Psoas muscle (tissue), 7 donors: ENCODE measurements at regions not wholly inside any gene's neighbourhood (a gene's known extent, or its start where the extent isn't known, plus 50 kb on each side); places are given as distances from the start of the nearest gene placed in this dataset.

Experiments used
- ATAC-seq, 4 donors: fragments of 200-7000 bp; cut with Tn5 transposase; one replicate each; pipeline ENCODE4 v1.9.1; 2020; ENCODE audit warnings: moderate library complexity in 3 of 4, mild to moderate bottlenecking in 2 of 4
- DNase-seq, 2 donors: peaks; one replicate each; pipeline ENCODE4 v3.0.0-alpha.2; 2020
- H3K27ac ChIP-seq: fragments of 200-600 bp; one replicate; pipeline ENCODE4 v1.8.0; 2022
- H3K27me3 ChIP-seq, 3 donors: fragments of 200-600 bp in 1 of 3; one replicate each; pipeline versions ENCODE4 v1.6.1 to v1.8.0; 2013 to 2022; ENCODE audit warnings: low read length in 2 of 3, mild to moderate bottlenecking in 2 of 3, moderate library complexity in 1 of 3; ENCODE audit not compliant: insufficient read depth in 3 of 3
- H3K36me3 ChIP-seq, 2 donors: fragments of 200-600 bp in 1 of 2; one replicate each; pipeline versions ENCODE4 v1.6.1 to v1.8.0; 2013 to 2022; ENCODE audit warnings: low read depth in 1 of 2, mild to moderate bottlenecking in 1 of 2, moderate library complexity in 1 of 2; ENCODE audit not compliant: insufficient read depth in 1 of 2
- H3K4me1 ChIP-seq: fragments of 200-600 bp; one replicate; pipeline ENCODE4 v1.8.0; 2022
- H3K4me3 ChIP-seq: fragments of 200-600 bp; one replicate; pipeline ENCODE4 v1.8.0; 2022; ENCODE audit warnings: mild to moderate bottlenecking
- H3K9me3 ChIP-seq: fragments of 200-600 bp; one replicate; pipeline ENCODE4 v1.8.0; 2022
- CTCF ChIP-seq: fragments of 200-600 bp; IDR thresholded peaks from one replicate; pipeline ENCODE4 v1.8.0; 2022; ENCODE audit warnings: antibody characterized with exemption
- WGBS, 3 donors: extraction: QIAGEN DNeasy Blood & Tissue Kit; methylation state at CpG; one replicate each; pipeline versions ENCODE4 v1.1.6 to v1.1.7; 2013; 5-methylcytosine and 5-hydroxymethylcytosine counted together
- intact Hi-C, 2 donors: fragments of 100-400 bp; cut with DNase I; formaldehyde crosslinking; loops; one replicate each; pipeline versions ENCODE4 v1.11.0 to v1.14.2; 2022
- donor health status: healthy with polysubstance abuse.
- donor health status: DM: no; HTN: no; CAD: no; lungs with moderate emphysema.
- donor health status: Bipolar disorder and iron deficiency.
- donor health status: healthy.
- donor health status: DM: yes; HTN: yes; CAD: no.
- donor health status: DM: no; HTN: no; CAD: no.
- donor health status: DM: yes; HTN: yes; CAD: no.

- DNase-seq (no peak), ATAC-seq (no peak)
- intact Hi-C loops = no loop called here
- H3K36me3 ChIP-seq = no peaks in the 10 kb centered on the region
- TF ChIP-seq CTCF = no peak
- no peaks in the 10 kb centered on the region for H3K4me1 ChIP-seq
- no peaks in the 10 kb centered on the region for H3K27me3 ChIP-seq
- WGBS, 3 donors = 92 to 94% (median 92%) methylated on average over 2 of the region's 2 CpGs
- H3K27ac ChIP-seq = no peak overlapping the region
- no peaks in the 10 kb centered on the region for H3K9me3 ChIP-seq
- no peak overlapping the region for H3K4me3 ChIP-seq
Measured at GRCh38 chr12:98389593-98389992, 125.8 kb upstream of the TMPO start.

- intact Hi-C loops = loop anchor here (5.0 kb wide), 1 partner anchor 1820 kb away; no protein-coding TSS in a partner anchor
- Histone ChIP-seq H3K27ac (no peak overlapping the region), H3K4me1 (no peaks in the 10 kb centered on the region), H3K36me3 (no peaks in the 10 kb centered on the region), H3K27me3 (no peaks in the 10 kb centered on the region), H3K9me3 (no peaks in the 10 kb centered on the region), H3K4me3 (peak overlapping the region; percentile 51)
- WGBS, 3 donors = 19 to 21% (median 20%) methylated on average over 33 of the region's 33 CpGs
- peak; percentile 90 to 99 (median 94) for ATAC-seq
- TF ChIP-seq CTCF = peak; percentile 94
- DNase-seq = peak; percentile 70 to 85
Measured at GRCh38 chr12:98397323-98398105, 117.9 kb upstream of the TMPO start.

GRCh38 chr12:98399532-98399931 is 115.9 kb upstream of the TMPO start:
- H3K27ac ChIP-seq = no peak overlapping the region
- H3K36me3 ChIP-seq = no peaks in the 10 kb centered on the region
- no peak for TF ChIP-seq CTCF
- intact Hi-C loops = loop anchor here (5.0 kb wide), 1 partner anchor 1822 kb away; no protein-coding TSS in a partner anchor
- DNase-seq (no peak), ATAC-seq (no peak)
- H3K9me3 ChIP-seq = no peaks in the 10 kb centered on the region
- H3K4me3 ChIP-seq = no peak overlapping the region
- WGBS, 3 donors = 32 to 43% (median 36%) methylated on average over 9 of the region's 9 CpGs
- no peaks in the 10 kb centered on the region for H3K4me1 ChIP-seq
- H3K27me3 ChIP-seq = no peaks in the 10 kb centered on the region

GRCh38 chr12:98401427-98401826 is 114.0 kb upstream of the TMPO start:
- no peaks in the 10 kb centered on the region for H3K4me1 ChIP-seq
- intact Hi-C loops = no loop called here
- 26 to 36% (median 31%) methylated on average over 4 of the region's 4 CpGs for WGBS, 3 donors

More at GRCh38 chr12:98401427-98401826, 114.0 kb upstream of the TMPO start:
- Histone ChIP-seq H3K27me3 (no peaks in the 10 kb centered on the region), H3K36me3 (no peaks in the 10 kb centered on the region), H3K4me3 (no peak overlapping the region), H3K27ac (no peak overlapping the region), H3K9me3 (no peaks in the 10 kb centered on the region)
- DNase-seq (no peak), ATAC-seq (no peak)
- no peak for TF ChIP-seq CTCF
